SK-N-SH (cell line): ENCODE measurements at regions not wholly inside any gene's neighbourhood (a gene's known extent, or its start where the extent isn't known, plus 50 kb on each side); places are given as distances from the start of the nearest gene placed in this dataset.

Experiments
- CTCF ChIA-PET: fragments of 300-600, 350-600 bp; formaldehyde crosslinking; extraction: SDS; loops from one replicate; lab custom pipeline; 2021; lab: Yijun Ruan, JAX
- POLR2A ChIA-PET: fragments of 350-600 bp; sonication (Branson Sonifier 250); formaldehyde crosslinking; extraction: SDS; loops from one replicate; lab custom pipeline; 2020; ENCODE audit warnings: antibody characterized with exemption, inconsistent platforms; lab: Yijun Ruan, JAX
- DNase-seq: peaks from one replicate; pipeline ENCODE4 v3.0.0; 2012
- H2AFZ ChIP-seq: fragments of 200-600 bp; sonication (generic); 2 replicates; pipeline ENCODE4 v1.8.1; 2016; ENCODE audit warnings: antibody characterized with exemption, mild to moderate bottlenecking, low read depth
- H3F3A ChIP-seq: fragments of 200-600 bp; sonication (generic); replicated peaks from 2 replicates; pipeline ENCODE3; 2016; ENCODE audit warnings: antibody characterized with exemption, mild to moderate bottlenecking; ENCODE audit not compliant: insufficient read depth
- H3K27ac ChIP-seq, 2 experiments: fragments of 200-500 bp in 1 of 2; fragments of 200-600 bp in 1 of 2; sonication (Bioruptor generic) in 1 of 2; sonication (generic), shearing (Covaris generic) in 1 of 2; 2 replicates each; pipeline versions ENCODE4 v1.5.1 to v1.6.1; 2014 to 2016; ENCODE audit warnings: low read depth in 2 of 2, inconsistent platforms in 1 of 2, low read length in 1 of 2, mild to moderate bottlenecking in 1 of 2, mixed read lengths in 1 of 2
- H3K27me3 ChIP-seq: fragments of 200-600 bp; sonication (generic), shearing (Covaris generic); 2 replicates; pipeline ENCODE4 v1.6.1; 2016; ENCODE audit warnings: mixed run types; ENCODE audit not compliant: insufficient read depth
- H3K36me3 ChIP-seq, 2 experiments: fragments of 200-500 bp in 1 of 2; fragments of 200-600 bp in 1 of 2; sonication (Bioruptor generic) in 1 of 2; sonication (generic) in 1 of 2; replicated peaks in 1 of 2; 2 replicates each; pipeline versions ENCODE3 to v1.5.1; 2014 to 2016; ENCODE audit warnings: low read length in 1 of 2, mild to moderate bottlenecking in 1 of 2; ENCODE audit not compliant: insufficient read depth in 2 of 2, control insufficient read depth in 1 of 2
- H3K4me1 ChIP-seq, 2 experiments: fragments of 200-500 bp in 1 of 2; fragments of 200-600 bp in 1 of 2; sonication (Bioruptor generic) in 1 of 2; sonication (generic), shearing (Covaris generic) in 1 of 2; 2 replicates each; pipeline versions ENCODE4 v1.5.1 to v1.6.1; 2014 to 2016; ENCODE audit warnings: low read depth in 1 of 2, low read length in 1 of 2, mixed run types in 1 of 2; ENCODE audit not compliant: insufficient read depth in 2 of 2, control insufficient read depth in 1 of 2
- H3K4me2 ChIP-seq: fragments of 200-600 bp; sonication (generic), shearing (Covaris generic); 2 replicates; pipeline ENCODE4 v1.6.1; 2017; ENCODE audit warnings: mixed run types
- H3K4me3 ChIP-seq, 2 experiments: fragments of 200-500 bp in 1 of 2; fragments of 200-600 bp in 1 of 2; sonication (Bioruptor generic) in 1 of 2; sonication (generic), shearing (Covaris generic) in 1 of 2; 2 replicates each; pipeline versions ENCODE4 v1.5.1 to v1.8.1; 2014 to 2016; ENCODE audit warnings: low read depth in 2 of 2, inconsistent platforms in 1 of 2, low read length in 1 of 2, mild to moderate bottlenecking in 1 of 2, mixed read lengths in 1 of 2, moderate library complexity in 1 of 2
- H3K79me2 ChIP-seq: fragments of 200-600 bp; sonication (generic); 2 replicates; pipeline ENCODE4 v1.8.1; 2017; ENCODE audit warnings: mild to moderate bottlenecking; ENCODE audit not compliant: insufficient read depth
- H3K9ac ChIP-seq: fragments of 200-600 bp; sonication (generic); 2 replicates; pipeline ENCODE4 v1.6.1; 2017; ENCODE audit warnings: mixed run types
- H3K9me2 ChIP-seq: fragments of 200-600 bp; sonication (generic); 2 replicates; pipeline ENCODE4 v1.6.1; 2017; ENCODE audit warnings: mixed run types
- H3K9me3 ChIP-seq: fragments of 200-600 bp; sonication (generic); 2 replicates; pipeline ENCODE4 v1.6.1; 2017; ENCODE audit warnings: mixed run types, mild to moderate bottlenecking, moderate library complexity
- H4K20me1 ChIP-seq: fragments of 200-600 bp; sonication (generic); 2 replicates; pipeline ENCODE4 v1.6.1; 2017; ENCODE audit warnings: mild to moderate bottlenecking, mixed run types; ENCODE audit not compliant: insufficient read depth
- CHD2 ChIP-seq: fragments of 150-350 bp; IDR thresholded peaks from 2 replicates; pipeline ENCODE4 v1.6.1; 2018; ENCODE audit warnings: low read length; ENCODE audit not compliant: partially characterized antibody
- ELF1 ChIP-seq: IDR thresholded peaks from 2 replicates; pipeline ENCODE4 v1.4.0; 2012
- FOXJ3 ChIP-seq: sonication (generic); formaldehyde crosslinking; IDR thresholded peaks from 2 replicates; pipeline ENCODE4 v1.5.1; 2020; ENCODE audit warnings: mild to moderate bottlenecking, missing genetic modification reagents
- FOXM1 ChIP-seq: IDR thresholded peaks from 2 replicates; pipeline ENCODE4 v1.4.0; 2012; ENCODE audit warnings: low read depth, mild to moderate bottlenecking
- JUND ChIP-seq: IDR thresholded peaks from 2 replicates; pipeline ENCODE4 v1.4.0; 2012
- MAX ChIP-seq: IDR thresholded peaks from 2 replicates; pipeline ENCODE4 v1.4.0; 2012; ENCODE audit warnings: low read depth
- NFIC ChIP-seq: IDR thresholded peaks from 2 replicates; pipeline ENCODE4 v1.4.0; 2012; ENCODE audit warnings: borderline replicate concordance
- NRF1 ChIP-seq: IDR thresholded peaks from 2 replicates; pipeline ENCODE4 v1.6.1; 2012; ENCODE audit warnings: low read depth, mild to moderate bottlenecking, low read length
- POLR2AphosphoS5 ChIP-seq: IDR thresholded peaks from 2 replicates; pipeline ENCODE4 v1.6.1; 2012; ENCODE audit warnings: low read depth, low read length
- RXRA ChIP-seq: IDR thresholded peaks from 2 replicates; pipeline ENCODE4 v1.4.0; 2012; ENCODE audit warnings: low read depth, mild to moderate bottlenecking, borderline replicate concordance
- SIN3A ChIP-seq: IDR thresholded peaks from 2 replicates; pipeline ENCODE4 v1.6.1; 2012; ENCODE audit warnings: low read depth, mild to moderate bottlenecking, low read length, moderate library complexity, borderline replicate concordance
- TAF1 ChIP-seq: IDR thresholded peaks from 2 replicates; pipeline ENCODE4 v1.6.1; 2012; ENCODE audit warnings: low read depth, mild to moderate bottlenecking, low read length, moderate library complexity, borderline replicate concordance
- TCF12 ChIP-seq: IDR thresholded peaks from 2 replicates; pipeline ENCODE4 v1.4.0; 2012
- YY1 ChIP-seq: IDR thresholded peaks from 2 replicates; pipeline ENCODE4 v1.4.0; 2012; ENCODE audit warnings: low read depth, mild to moderate bottlenecking
- ZBTB33 ChIP-seq: IDR thresholded peaks from 2 replicates; pipeline ENCODE4 v1.4.0; 2012; ENCODE audit warnings: low read depth, borderline replicate concordance
- WGBS: methylation state at CpG from one replicate; pipeline ENCODE4 v1.1.6; 2017; ENCODE audit warnings: low lambda C conversion rate; 5-methylcytosine and 5-hydroxymethylcytosine counted together

GRCh38 chr1:80675454-80675853, 1125.3 kb upstream of the ADGRL2 start:
- no peak for DNase-seq
- TF ChIP-seq NFIC = no peak
- TF ChIP-seq TAF1 = no peak
- no peak for TF ChIP-seq ZBTB33
- no peak for TF ChIP-seq JUND
- TF ChIP-seq POLR2AphosphoS5 = no peak
- TF ChIP-seq YY1 = no peak
- TF ChIP-seq CHD2 = no peak
- no peak for TF ChIP-seq SIN3A
- TF ChIP-seq FOXJ3 (CRISPR knock-in tag) = no peak
- TF ChIP-seq ELF1 = no peak
- TF ChIP-seq TCF12 = no peak
- no peak for TF ChIP-seq NRF1
- TF ChIP-seq, all 33 proteins: peak for 0
- Histone ChIP-seq H3K4me2 (no peak overlapping the region), H3K9ac (no peak overlapping the region), H3K9me3 (no peaks in the 10 kb centered on the region), H3K4me1 (no peaks in the 10 kb centered on the region), H3K27ac (no peak overlapping the region), H3K36me3 (no peaks in the 10 kb centered on the region), H2AFZ (no peak overlapping the region; the same call in 1 of the 2 replicates), H4K20me1 (no peaks in the 10 kb centered on the region), H3K4me3 (no peak overlapping the region), H3K27me3 (no peaks in the 10 kb centered on the region), H3K9me2 (no peaks in the 10 kb centered on the region), H3F3A (no peaks in the 10 kb centered on the region), H3K79me2 (no peaks in the 10 kb centered on the region)
- WGBS = 77% methylated on average over 3 of the region's 3 CpGs
- ChIA-PET CTCF (interaction anchor here (0.9 to 1.3 kb wide), 3 partner anchors 90 to 237 kb away, joined by 3 to 4 read pairs (median 4); no protein-coding TSS in a partner anchor), POLR2A (no interaction called here)

GRCh38 chr1:80673935-80674597, 1126.7 kb upstream of the ADGRL2 start:
- no peak overlapping the region for H2AFZ ChIP-seq
- H3K9ac ChIP-seq = no peak overlapping the region
- CTCF ChIA-PET = interaction anchor here (1.2 to 1.3 kb wide), 2 partner anchors 15 to 238 kb away, joined by 3 read pairs; no protein-coding TSS in a partner anchor
- H3K4me3 ChIP-seq = no peak overlapping the region
- no peaks in the 10 kb centered on the region for H3K36me3 ChIP-seq
- H3K79me2 ChIP-seq = no peaks in the 10 kb centered on the region
- TF ChIP-seq SIN3A (no peak), RXRA (no peak), FOXJ3 (CRISPR knock-in tag) (no peak), MAX (no peak), ELF1 (no peak), FOXM1 (no peak)
- TF ChIP-seq, all 33 proteins: peak for 0
- H3K9me3 ChIP-seq = no peaks in the 10 kb centered on the region
- H3K4me2 ChIP-seq = no peak overlapping the region
- no peak for DNase-seq
- no peaks in the 10 kb centered on the region for H3F3A ChIP-seq
- POLR2A ChIA-PET = no interaction called here
- H3K27ac ChIP-seq = no peak overlapping the region
- 54% methylated on average over 3 of the region's 3 CpGs for WGBS
- no peaks in the 10 kb centered on the region for H4K20me1 ChIP-seq
- no peaks in the 10 kb centered on the region for H3K9me2 ChIP-seq
- no peaks in the 10 kb centered on the region for H3K27me3 ChIP-seq
- H3K4me1 ChIP-seq = no peaks in the 10 kb centered on the region; a peak in 1 of 4 replicates
